Neuronal stem cell (in vitro differentiated cells): ENCODE measurements at regions not wholly inside any gene's neighbourhood (a gene's known extent, or its start where the extent isn't known, plus 50 kb on each side); places are given as distances from the start of the nearest gene placed in this dataset.

Source experiments
- DNase-seq: peaks from one replicate; pipeline ENCODE4 v3.0.0-alpha.2; 2013; ENCODE audit warnings: low spot score
- H2AFZ ChIP-seq: one replicate; pipeline ENCODE4 v1.6.1; 2013; ENCODE audit warnings: mild to moderate bottlenecking, low read length, inconsistent platforms
- H2AK5ac ChIP-seq: 2 replicates; pipeline ENCODE4 v1.6.1; 2013; ENCODE audit warnings: low read depth, mild to moderate bottlenecking, inconsistent platforms, low read length, moderate library complexity, mixed read lengths
- H2BK120ac ChIP-seq: 2 replicates; pipeline ENCODE4 v1.6.1; 2013; ENCODE audit warnings: low read depth, mild to moderate bottlenecking, inconsistent platforms, low read length, moderate library complexity, mixed read lengths
- H2BK12ac ChIP-seq: one replicate; pipeline ENCODE4 v1.6.1; 2013; ENCODE audit warnings: low read length, inconsistent platforms
- H2BK15ac ChIP-seq: 2 replicates; pipeline ENCODE4 v1.6.1; 2013; ENCODE audit warnings: mild to moderate bottlenecking, low read length, inconsistent platforms, mixed read lengths
- H2BK5ac ChIP-seq: one replicate; pipeline ENCODE4 v1.6.1; 2013; ENCODE audit warnings: inconsistent platforms, mild to moderate bottlenecking, low read length, moderate library complexity
- H3K14ac ChIP-seq: one replicate; pipeline ENCODE4 v1.6.1; 2013; ENCODE audit warnings: low read length, inconsistent platforms
- H3K18ac ChIP-seq: 2 replicates; pipeline ENCODE4 v1.6.1; 2013; ENCODE audit warnings: low read length, inconsistent platforms
- H3K23ac ChIP-seq: 2 replicates; pipeline ENCODE4 v1.6.1; 2013; ENCODE audit warnings: low read depth, mild to moderate bottlenecking, mixed read lengths, low read length, inconsistent platforms; ENCODE audit not compliant: poor library complexity
- H3K27ac ChIP-seq: replicated peaks from 3 replicates; pipeline ENCODE4 v1.5.1; 2013; ENCODE audit warnings: low read length, inconsistent platforms
- H3K27me3 ChIP-seq, 3 experiments: 2 replicates each; pipeline ENCODE4 v1.6.1; 2013; ENCODE audit warnings: low read length in 3 of 3, mild to moderate bottlenecking in 2 of 3, inconsistent platforms in 1 of 3, low read depth in 1 of 3, mixed read lengths in 1 of 3, moderate library complexity in 1 of 3; ENCODE audit not compliant: control insufficient read depth in 3 of 3, insufficient read depth in 3 of 3
- H3K36me3 ChIP-seq, 2 donors: replicated peaks in 1 of 2; 2 replicates each; pipeline ENCODE4 v1.6.1; 2013; ENCODE audit warnings: low read length in 2 of 2; ENCODE audit not compliant: control insufficient read depth in 2 of 2, insufficient read depth in 2 of 2
- H3K4ac ChIP-seq: 2 replicates; pipeline ENCODE4 v1.6.1; 2013; ENCODE audit warnings: inconsistent platforms, mild to moderate bottlenecking, low read length, moderate library complexity
- H3K4me1 ChIP-seq, 2 donors: 1 replicate in 1 of 2; 2 replicates in 1 of 2; pipeline ENCODE4 v1.6.1; 2013; ENCODE audit warnings: low read length in 2 of 2, low read depth in 1 of 2; ENCODE audit not compliant: control insufficient read depth in 2 of 2, insufficient read depth in 1 of 2
- H3K4me2 ChIP-seq: one replicate; pipeline ENCODE4 v1.6.1; 2013; ENCODE audit warnings: mild to moderate bottlenecking, low read length, inconsistent platforms; ENCODE audit not compliant: insufficient read depth, poor library complexity, severe bottlenecking
- H3K4me3 ChIP-seq, 2 donors: 2 replicates each; pipeline ENCODE4 v1.5.1; 2013; ENCODE audit warnings: low read length in 2 of 2, mild to moderate bottlenecking in 2 of 2, inconsistent platforms in 1 of 2, moderate library complexity in 1 of 2
- H3K79me1 ChIP-seq: one replicate; pipeline ENCODE4 v1.6.1; 2013; ENCODE audit warnings: low read depth, mild to moderate bottlenecking, inconsistent platforms, low read length, moderate library complexity
- H3K9ac ChIP-seq: one replicate; pipeline ENCODE4 v1.6.1; 2013; ENCODE audit warnings: mild to moderate bottlenecking, low read depth, low read length, inconsistent platforms; ENCODE audit not compliant: poor library complexity
- H3K9me3 ChIP-seq, 2 donors: replicated peaks in 1 of 2; 2 replicates each; pipeline versions ENCODE3 to v1.6.1; 2013; ENCODE audit warnings: low read length in 2 of 2, mild to moderate bottlenecking in 2 of 2, inconsistent platforms in 1 of 2, low read depth in 1 of 2, mixed read lengths in 1 of 2, moderate library complexity in 1 of 2; ENCODE audit not compliant: control insufficient read depth in 2 of 2, insufficient read depth in 1 of 2
- H4K8ac ChIP-seq: one replicate; pipeline ENCODE4 v1.6.1; 2013; ENCODE audit warnings: low read depth, mild to moderate bottlenecking, inconsistent platforms, low read length, moderate library complexity
- H4K91ac ChIP-seq: one replicate; pipeline ENCODE4 v1.6.1; 2013; ENCODE audit warnings: low read length, low read depth, mild to moderate bottlenecking, inconsistent platforms; ENCODE audit not compliant: poor library complexity
- WGBS, 2 donors: extraction: QIAGEN DNeasy Blood & Tissue Kit; methylation state at CpG; one replicate each; pipeline ENCODE4 v1.1.7; 2013; ENCODE audit warnings: missing lambda C conversion rate in 2 of 2, mixed read lengths in 1 of 2; ENCODE audit not compliant: insufficient read length in 2 of 2, insufficient replicate concordance in 1 of 2; ENCODE audit errors: extremely low coverage in 2 of 2; 5-methylcytosine and 5-hydroxymethylcytosine counted together

DNA sequence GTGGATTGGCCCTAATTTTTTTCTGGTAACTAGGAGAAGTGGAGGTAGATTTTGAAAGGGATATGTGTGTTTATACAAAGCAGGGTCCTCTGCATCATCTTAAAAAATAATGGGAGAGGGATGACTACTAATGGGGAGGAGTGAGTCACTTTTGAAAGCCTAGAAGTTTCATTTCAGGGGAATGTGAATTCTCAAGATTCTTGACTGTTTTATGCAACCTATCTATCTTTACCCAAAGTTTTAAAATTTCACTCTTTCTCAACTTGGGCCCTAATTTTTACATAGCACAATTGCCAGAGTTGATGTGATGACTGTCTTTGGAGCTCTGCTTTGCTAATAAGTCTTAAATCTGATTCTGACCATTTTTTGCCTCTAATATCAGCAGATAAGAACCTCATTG, 445.2 kb downstream of the GRXCR1 start:
- H4K91ac ChIP-seq = no peak overlapping the region

DNA sequence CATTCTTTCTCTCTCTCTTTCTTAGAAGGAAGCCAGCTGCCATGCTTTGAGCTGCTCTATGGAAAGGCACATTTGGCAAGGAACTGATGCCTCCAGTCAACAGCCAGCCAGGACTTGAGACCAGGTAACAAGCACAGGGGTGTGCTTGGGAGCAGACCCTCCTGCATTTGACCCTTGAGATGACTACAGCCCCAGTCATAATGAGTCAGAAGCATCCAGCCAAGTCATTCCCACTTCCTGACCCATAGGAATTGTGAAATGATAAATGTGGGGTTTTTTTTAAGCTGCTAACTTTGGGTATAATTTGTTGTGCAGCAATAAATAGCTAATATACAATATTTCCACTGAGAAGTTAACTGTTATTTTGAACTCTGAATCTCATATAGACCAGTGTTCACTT, 446.9 kb downstream of the GRXCR1 start:
- H3K9me3 ChIP-seq = no peaks in the 10 kb centered on the region
- no peaks in the 10 kb centered on the region for H3K27me3 ChIP-seq
- H4K8ac ChIP-seq = no peak overlapping the region
- no peaks in the 10 kb centered on the region for H3K4me1 ChIP-seq
- DNase-seq = no peak
- H3K79me1 ChIP-seq = no peaks in the 10 kb centered on the region
- no peak overlapping the region for H2AFZ ChIP-seq
- no peak overlapping the region for H2BK15ac ChIP-seq
- H2AK5ac ChIP-seq = no peak overlapping the region
- no peak overlapping the region for H3K27ac ChIP-seq
- H2BK12ac ChIP-seq = no peak overlapping the region
- H3K4me2 ChIP-seq = no peak overlapping the region
- H2BK120ac ChIP-seq = no peak overlapping the region
- no peak overlapping the region for H3K4me3 ChIP-seq
- H3K4ac ChIP-seq = no peak overlapping the region
- H3K18ac ChIP-seq = no peak overlapping the region
- no peak overlapping the region for H4K91ac ChIP-seq
- no peak overlapping the region for H2BK5ac ChIP-seq
- no peak overlapping the region for H3K23ac ChIP-seq
- H3K36me3 ChIP-seq = no peaks in the 10 kb centered on the region
- no peak overlapping the region for H3K14ac ChIP-seq
- no peak overlapping the region for H3K9ac ChIP-seq

More for the DNA sequence above, 445.2 kb downstream of the GRXCR1 start:
- no peak overlapping the region for H2BK15ac ChIP-seq
- H3K14ac ChIP-seq = no peak overlapping the region
- H3K18ac ChIP-seq = no peak overlapping the region
- H3K27ac ChIP-seq = no peak overlapping the region
- H3K9me3 ChIP-seq = no peaks in the 10 kb centered on the region
- no peaks in the 10 kb centered on the region for H3K27me3 ChIP-seq
- H2BK120ac ChIP-seq = no peak overlapping the region
- no peaks in the 10 kb centered on the region for H3K36me3 ChIP-seq
- H3K9ac ChIP-seq = no peak overlapping the region
- no peak overlapping the region for H2BK12ac ChIP-seq
- no peak overlapping the region for H3K4ac ChIP-seq
- H3K4me2 ChIP-seq = no peak overlapping the region
- no peak overlapping the region for H3K4me3 ChIP-seq
- H3K4me1 ChIP-seq = no peaks in the 10 kb centered on the region
- no peak overlapping the region for H4K8ac ChIP-seq
- no peak overlapping the region for H3K23ac ChIP-seq
- no peak overlapping the region for H2BK5ac ChIP-seq
- no peaks in the 10 kb centered on the region for H3K79me1 ChIP-seq
- H2AK5ac ChIP-seq = no peak overlapping the region
- no peak for DNase-seq
- H2AFZ ChIP-seq = no peak overlapping the region

DNA sequence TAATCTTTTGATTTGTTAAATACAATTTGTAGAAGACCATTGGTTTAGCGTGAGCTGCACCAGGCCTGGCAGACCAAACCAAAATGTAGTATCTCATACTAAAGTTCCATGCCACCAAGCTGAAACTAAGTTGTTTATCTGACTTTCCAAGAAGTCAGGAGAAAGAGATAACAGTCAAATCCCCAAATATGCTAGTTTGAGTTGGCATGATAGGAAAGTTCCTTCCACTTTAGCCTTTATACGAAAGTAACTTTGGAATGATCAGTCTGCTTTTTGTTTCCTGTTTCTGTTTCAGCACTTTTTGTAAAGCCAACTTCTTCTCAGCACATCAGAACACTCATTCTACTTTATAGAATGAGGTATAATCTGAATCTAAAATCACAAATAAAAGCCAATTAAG, 449.2 kb downstream of the GRXCR1 start:
- Histone ChIP-seq H3K14ac (no peak overlapping the region), H2AK5ac (no peak overlapping the region), H3K27me3 (no peaks in the 10 kb centered on the region), H3K36me3 (no peaks in the 10 kb centered on the region), H3K9me3 (no peaks in the 10 kb centered on the region), H3K9ac (no peak overlapping the region), H3K4me1 (no peaks in the 10 kb centered on the region), H3K18ac (no peak overlapping the region), H3K79me1 (no peaks in the 10 kb centered on the region), H3K4me3 (no peak overlapping the region), H2BK5ac (no peak overlapping the region), H4K8ac (no peak overlapping the region), H4K91ac (no peak overlapping the region), H3K27ac (no peak overlapping the region), H2BK15ac (no peak overlapping the region), H3K23ac (no peak overlapping the region), H3K4me2 (no peak overlapping the region), H2BK12ac (no peak overlapping the region), H3K4ac (no peak overlapping the region), H2AFZ (no peak overlapping the region), H2BK120ac (no peak overlapping the region)
- no CpG with 5 or more reads among the region's 2 CpGs for WGBS, 2 donors
- DNase-seq = no peak

DNA sequence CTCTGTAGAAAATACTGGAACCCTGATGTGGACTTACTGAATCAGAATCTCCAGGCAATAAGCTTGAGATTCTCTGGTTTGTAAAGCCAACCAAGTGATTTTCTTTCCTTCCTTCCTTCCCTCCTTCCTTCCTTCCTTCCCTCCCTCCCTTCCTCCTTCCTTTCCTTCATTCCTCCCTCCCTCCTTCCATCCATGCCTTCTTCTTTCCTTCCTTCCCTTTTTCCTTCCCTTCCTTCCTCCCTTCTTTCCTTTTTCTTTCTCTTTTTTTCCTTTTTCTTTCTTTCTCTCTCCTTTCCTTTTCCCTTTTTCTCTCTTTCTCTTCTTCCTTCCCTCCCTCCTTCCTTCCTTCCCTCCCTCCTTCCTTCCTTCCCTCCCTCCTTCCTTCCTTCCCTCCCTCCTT, 450.8 kb downstream of the GRXCR1 start:
- Histone ChIP-seq H4K8ac (no peak overlapping the region), H3K27ac (no peak overlapping the region), H2BK120ac (no peak overlapping the region), H3K36me3 (no peaks in the 10 kb centered on the region), H3K4me2 (no peak overlapping the region), H3K14ac (no peak overlapping the region), H3K9ac (no peak overlapping the region), H2BK5ac (no peak overlapping the region), H3K9me3 (no peaks in the 10 kb centered on the region), H4K91ac (no peak overlapping the region), H2BK12ac (no peak overlapping the region), H3K27me3 (no peaks in the 10 kb centered on the region), H3K79me1 (no peaks in the 10 kb centered on the region), H2AK5ac (no peak overlapping the region), H3K23ac (no peak overlapping the region), H2AFZ (no peak overlapping the region), H3K18ac (no peak overlapping the region), H3K4ac (no peak overlapping the region), H3K4me1 (no peaks in the 10 kb centered on the region), H3K4me3 (no peak overlapping the region), H2BK15ac (no peak overlapping the region)
- no peak for DNase-seq
